WTC11 (cell line): ENCODE measurements at regions not wholly inside any gene's neighbourhood (a gene's known extent, or its start where the extent isn't known, plus 50 kb on each side); places are given as distances from the start of the nearest gene placed in this dataset.

ENCODE experiments used
- ATAC-seq: fragments of 200-7000 bp; cut with Tn5 transposase; 2 replicates; pipeline ENCODE4 v1.10.0; 2021; ENCODE audit warnings: mild to moderate bottlenecking, moderate library complexity
- CTCF ChIA-PET: fragments of 300-600 bp; sonication (Branson Sonifier 250); formaldehyde crosslinking; loops from one replicate; lab custom pipeline; 2021; ENCODE audit warnings: antibody characterized with exemption; lab: Charles Lee
- POLR2A ChIA-PET: fragments of 350-600 bp; sonication (Branson Sonifier 250); formaldehyde crosslinking; loops from one replicate; lab custom pipeline; 2021; ENCODE audit warnings: antibody characterized with exemption; lab: Charles Lee
- DNase-seq: peaks from one replicate; pipeline ENCODE4 v3.0.0; 2021; ENCODE audit warnings: low spot score
- H3K27ac Mint-ChIP-seq: 2 replicates; pipeline ENCODE4 v1.8.0; 2021; ENCODE audit warnings: mixed read lengths
- H3K27me3 Mint-ChIP-seq: 2 replicates; pipeline ENCODE4 v1.8.0; 2021; ENCODE audit warnings: low read depth, mild to moderate bottlenecking, moderate library complexity, mixed read lengths
- H3K36me3 Mint-ChIP-seq: 2 replicates; pipeline ENCODE4 v1.8.0; 2021; ENCODE audit warnings: mixed read lengths
- H3K4me1 Mint-ChIP-seq: 2 replicates; pipeline ENCODE4 v1.8.0; 2022; ENCODE audit warnings: mixed read lengths
- H3K4me3 Mint-ChIP-seq: 2 replicates; pipeline ENCODE4 v1.8.0; 2021; ENCODE audit warnings: mild to moderate bottlenecking, moderate library complexity, mixed read lengths
- H3K9me3 Mint-ChIP-seq: 2 replicates; pipeline ENCODE4 v1.8.0; 2021; ENCODE audit warnings: mixed read lengths
- ARID4B ChIP-seq: sonication (generic); formaldehyde crosslinking; IDR thresholded peaks from 2 replicates; pipeline ENCODE4 v1.8.0; 2023; ENCODE audit warnings: missing genetic modification reagents, mild to moderate bottlenecking, borderline replicate concordance
- ATF3 ChIP-seq: sonication (generic); formaldehyde crosslinking; conservative IDR thresholded peaks from 2 replicates; pipeline ENCODE4 v1.8.1; 2022; ENCODE audit warnings: mild to moderate bottlenecking, missing genetic modification reagents
- ELF4 ChIP-seq: sonication (generic); formaldehyde crosslinking; IDR thresholded peaks from 2 replicates; pipeline ENCODE4 v1.8.1; 2022; ENCODE audit warnings: low read depth, mild to moderate bottlenecking, moderate library complexity, missing genetic modification reagents
- IRF1 ChIP-seq: sonication (generic); formaldehyde crosslinking; IDR thresholded peaks from 2 replicates; pipeline ENCODE4 v1.8.0; 2023; ENCODE audit warnings: missing genetic modification reagents
- NFYB ChIP-seq: sonication (generic); formaldehyde crosslinking; conservative IDR thresholded peaks from 2 replicates; pipeline ENCODE4 v1.8.0; 2022; ENCODE audit warnings: low read depth, missing genetic modification reagents
- PRRX2 ChIP-seq: fragments of 250-450 bp; sonication (Bioruptor Pico); IDR thresholded peaks from 2 replicates; pipeline ENCODE4 v1.8.0; 2021; ENCODE audit warnings: mild to moderate bottlenecking
- SMAD4 ChIP-seq: sonication (generic); formaldehyde crosslinking; IDR thresholded peaks from 2 replicates; pipeline ENCODE4 v1.8.0; 2022; ENCODE audit warnings: mild to moderate bottlenecking, missing genetic modification reagents
- STAT6 ChIP-seq: sonication (generic); formaldehyde crosslinking; conservative IDR thresholded peaks from 2 replicates; pipeline ENCODE4 v1.8.1; 2023; ENCODE audit warnings: mild to moderate bottlenecking, low read depth, missing genetic modification reagents, moderate library complexity
- USF1 ChIP-seq: sonication (generic); formaldehyde crosslinking; IDR thresholded peaks from 2 replicates; pipeline ENCODE4 v1.8.0; 2022; ENCODE audit warnings: mild to moderate bottlenecking, missing genetic modification reagents
- ZNF423 ChIP-seq: fragments of 250-450 bp; sonication (Bioruptor Pico); IDR thresholded peaks from 2 replicates; pipeline ENCODE4 v2.1.2; 2022; ENCODE audit warnings: mild to moderate bottlenecking, moderate library complexity
- TF ChIP-seq, protein P1 (sequence below): sonication (generic); formaldehyde crosslinking; IDR thresholded peaks from 2 replicates; pipeline ENCODE4 v1.8.0; 2023; ENCODE audit warnings: mild to moderate bottlenecking, missing genetic modification reagents
- TF ChIP-seq, protein P2 (sequence below): sonication (generic); formaldehyde crosslinking; IDR thresholded peaks from 2 replicates; pipeline ENCODE4 v1.8.1; 2022; ENCODE audit warnings: low read depth, missing genetic modification reagents, borderline replicate concordance
- TF ChIP-seq, protein P3 (sequence below): sonication (generic); formaldehyde crosslinking; IDR thresholded peaks from 2 replicates; pipeline ENCODE4 v1.8.1; 2022; ENCODE audit warnings: missing genetic modification reagents, borderline replicate concordance
- TF ChIP-seq, protein P4 (sequence below): sonication (generic); formaldehyde crosslinking; IDR thresholded peaks from 2 replicates; pipeline ENCODE4 v1.8.1; 2023; ENCODE audit warnings: mild to moderate bottlenecking, missing genetic modification reagents, borderline replicate concordance

GRCh38 chr2:152924219-152924618 is 205.8 kb downstream of the ARL6IP6 start (continued):
- TF ChIP-seq, protein P1, sequence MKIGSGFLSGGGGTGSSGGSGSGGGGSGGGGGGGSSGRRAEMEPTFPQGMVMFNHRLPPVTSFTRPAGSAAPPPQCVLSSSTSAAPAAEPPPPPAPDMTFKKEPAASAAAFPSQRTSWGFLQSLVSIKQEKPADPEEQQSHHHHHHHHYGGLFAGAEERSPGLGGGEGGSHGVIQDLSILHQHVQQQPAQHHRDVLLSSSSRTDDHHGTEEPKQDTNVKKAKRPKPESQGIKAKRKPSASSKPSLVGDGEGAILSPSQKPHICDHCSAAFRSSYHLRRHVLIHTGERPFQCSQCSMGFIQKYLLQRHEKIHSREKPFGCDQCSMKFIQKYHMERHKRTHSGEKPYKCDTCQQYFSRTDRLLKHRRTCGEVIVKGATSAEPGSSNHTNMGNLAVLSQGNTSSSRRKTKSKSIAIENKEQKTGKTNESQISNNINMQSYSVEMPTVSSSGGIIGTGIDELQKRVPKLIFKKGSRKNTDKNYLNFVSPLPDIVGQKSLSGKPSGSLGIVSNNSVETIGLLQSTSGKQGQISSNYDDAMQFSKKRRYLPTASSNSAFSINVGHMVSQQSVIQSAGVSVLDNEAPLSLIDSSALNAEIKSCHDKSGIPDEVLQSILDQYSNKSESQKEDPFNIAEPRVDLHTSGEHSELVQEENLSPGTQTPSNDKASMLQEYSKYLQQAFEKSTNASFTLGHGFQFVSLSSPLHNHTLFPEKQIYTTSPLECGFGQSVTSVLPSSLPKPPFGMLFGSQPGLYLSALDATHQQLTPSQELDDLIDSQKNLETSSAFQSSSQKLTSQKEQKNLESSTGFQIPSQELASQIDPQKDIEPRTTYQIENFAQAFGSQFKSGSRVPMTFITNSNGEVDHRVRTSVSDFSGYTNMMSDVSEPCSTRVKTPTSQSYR (CRISPR knock-in tag), result no peak
- TF ChIP-seq, protein P2, sequence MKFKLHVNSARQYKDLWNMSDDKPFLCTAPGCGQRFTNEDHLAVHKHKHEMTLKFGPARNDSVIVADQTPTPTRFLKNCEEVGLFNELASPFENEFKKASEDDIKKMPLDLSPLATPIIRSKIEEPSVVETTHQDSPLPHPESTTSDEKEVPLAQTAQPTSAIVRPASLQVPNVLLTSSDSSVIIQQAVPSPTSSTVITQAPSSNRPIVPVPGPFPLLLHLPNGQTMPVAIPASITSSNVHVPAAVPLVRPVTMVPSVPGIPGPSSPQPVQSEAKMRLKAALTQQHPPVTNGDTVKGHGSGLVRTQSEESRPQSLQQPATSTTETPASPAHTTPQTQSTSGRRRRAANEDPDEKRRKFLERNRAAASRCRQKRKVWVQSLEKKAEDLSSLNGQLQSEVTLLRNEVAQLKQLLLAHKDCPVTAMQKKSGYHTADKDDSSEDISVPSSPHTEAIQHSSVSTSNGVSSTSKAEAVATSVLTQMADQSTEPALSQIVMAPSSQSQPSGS (CRISPR knock-in tag), result no peak

DNA sequence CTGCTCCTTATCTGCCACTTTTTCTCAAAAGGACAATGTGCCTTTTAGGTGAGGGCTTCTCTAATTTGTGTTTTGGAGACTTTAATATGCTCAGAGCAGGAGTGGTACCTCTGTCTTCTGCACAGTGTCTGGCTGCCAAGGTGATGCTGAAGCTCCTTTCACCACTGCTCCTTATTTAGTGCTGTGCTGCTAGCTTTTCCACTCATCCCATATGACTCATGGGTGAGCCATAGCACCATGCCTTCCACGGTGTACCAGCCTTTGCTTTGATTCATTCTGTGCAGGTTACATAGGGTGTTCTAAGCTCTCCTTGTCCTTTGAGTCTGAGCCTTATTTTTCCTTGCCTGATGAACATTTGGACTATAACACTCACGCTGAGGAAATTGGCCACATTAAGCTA is 202.4 kb downstream of the ARL6IP6 start:
- DNase-seq (no peak), ATAC-seq (no peak)
- H3K4me3 Mint-ChIP-seq, result no peak overlapping the region
- no peak overlapping the region for H3K27ac Mint-ChIP-seq
- ChIA-PET POLR2A (no interaction called here), CTCF (no interaction called here)
- peaks cover 3% of the 10 kb centered on the region; the same call in 1 of the 2 replicates for H3K4me1 Mint-ChIP-seq
- no peaks in the 10 kb centered on the region for H3K36me3 Mint-ChIP-seq
- H3K9me3 Mint-ChIP-seq, result 0 out of 2 replicates have a peak, but pooled peaks cover 3% of the 10 kb centered on the region
- peaks cover 3% of the 10 kb centered on the region for H3K27me3 Mint-ChIP-seq
- TF ChIP-seq, protein P3, sequence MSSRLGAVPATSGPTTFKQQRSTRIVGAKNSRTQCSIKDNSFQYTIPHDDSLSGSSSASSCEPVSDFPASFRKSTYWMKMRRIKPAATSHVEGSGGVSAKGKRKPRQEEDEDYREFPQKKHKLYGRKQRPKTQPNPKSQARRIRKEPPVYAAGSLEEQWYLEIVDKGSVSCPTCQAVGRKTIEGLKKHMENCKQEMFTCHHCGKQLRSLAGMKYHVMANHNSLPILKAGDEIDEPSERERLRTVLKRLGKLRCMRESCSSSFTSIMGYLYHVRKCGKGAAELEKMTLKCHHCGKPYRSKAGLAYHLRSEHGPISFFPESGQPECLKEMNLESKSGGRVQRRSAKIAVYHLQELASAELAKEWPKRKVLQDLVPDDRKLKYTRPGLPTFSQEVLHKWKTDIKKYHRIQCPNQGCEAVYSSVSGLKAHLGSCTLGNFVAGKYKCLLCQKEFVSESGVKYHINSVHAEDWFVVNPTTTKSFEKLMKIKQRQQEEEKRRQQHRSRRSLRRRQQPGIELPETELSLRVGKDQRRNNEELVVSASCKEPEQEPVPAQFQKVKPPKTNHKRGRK (CRISPR knock-in tag), result no peak
- no peak for TF ChIP-seq SMAD4 (CRISPR knock-in tag)
- TF ChIP-seq ATF3 (CRISPR knock-in tag), result no peak
- TF ChIP-seq, protein P4, sequence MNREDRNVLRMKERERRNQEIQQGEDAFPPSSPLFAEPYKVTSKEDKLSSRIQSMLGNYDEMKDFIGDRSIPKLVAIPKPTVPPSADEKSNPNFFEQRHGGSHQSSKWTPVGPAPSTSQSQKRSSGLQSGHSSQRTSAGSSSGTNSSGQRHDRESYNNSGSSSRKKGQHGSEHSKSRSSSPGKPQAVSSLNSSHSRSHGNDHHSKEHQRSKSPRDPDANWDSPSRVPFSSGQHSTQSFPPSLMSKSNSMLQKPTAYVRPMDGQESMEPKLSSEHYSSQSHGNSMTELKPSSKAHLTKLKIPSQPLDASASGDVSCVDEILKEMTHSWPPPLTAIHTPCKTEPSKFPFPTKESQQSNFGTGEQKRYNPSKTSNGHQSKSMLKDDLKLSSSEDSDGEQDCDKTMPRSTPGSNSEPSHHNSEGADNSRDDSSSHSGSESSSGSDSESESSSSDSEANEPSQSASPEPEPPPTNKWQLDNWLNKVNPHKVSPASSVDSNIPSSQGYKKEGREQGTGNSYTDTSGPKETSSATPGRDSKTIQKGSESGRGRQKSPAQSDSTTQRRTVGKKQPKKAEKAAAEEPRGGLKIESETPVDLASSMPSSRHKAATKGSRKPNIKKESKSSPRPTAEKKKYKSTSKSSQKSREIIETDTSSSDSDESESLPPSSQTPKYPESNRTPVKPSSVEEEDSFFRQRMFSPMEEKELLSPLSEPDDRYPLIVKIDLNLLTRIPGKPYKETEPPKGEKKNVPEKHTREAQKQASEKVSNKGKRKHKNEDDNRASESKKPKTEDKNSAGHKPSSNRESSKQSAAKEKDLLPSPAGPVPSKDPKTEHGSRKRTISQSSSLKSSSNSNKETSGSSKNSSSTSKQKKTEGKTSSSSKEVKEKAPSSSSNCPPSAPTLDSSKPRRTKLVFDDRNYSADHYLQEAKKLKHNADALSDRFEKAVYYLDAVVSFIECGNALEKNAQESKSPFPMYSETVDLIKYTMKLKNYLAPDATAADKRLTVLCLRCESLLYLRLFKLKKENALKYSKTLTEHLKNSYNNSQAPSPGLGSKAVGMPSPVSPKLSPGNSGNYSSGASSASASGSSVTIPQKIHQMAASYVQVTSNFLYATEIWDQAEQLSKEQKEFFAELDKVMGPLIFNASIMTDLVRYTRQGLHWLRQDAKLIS (CRISPR knock-in tag), result no peak
- TF ChIP-seq USF1 (CRISPR knock-in tag), result no peak
- TF ChIP-seq ARID4B (CRISPR knock-in tag), result no peak
- TF ChIP-seq ELF4, result no peak
- no peak for TF ChIP-seq ZNF423
- no peak for TF ChIP-seq STAT6 (CRISPR knock-in tag)
- TF ChIP-seq, protein P2 (CRISPR knock-in tag), result no peak
- TF ChIP-seq IRF1, result no peak
- TF ChIP-seq PRRX2 (CRISPR knock-in tag), result no peak
- TF ChIP-seq NFYB (CRISPR knock-in tag), result no peak
